K562 (cell line): ENCODE measurements at regions not wholly inside any gene's neighbourhood (a gene's known extent, or its start where the extent isn't known, plus 50 kb on each side); places are given as distances from the start of the nearest gene placed in this dataset.

Experiments
- HNRNPK ChIP-seq: fragments of 200-400 bp; formaldehyde crosslinking; IDR thresholded peaks from one replicate; pipeline ENCODE4 v1.6.1; 2018; ENCODE audit warnings: mild to moderate bottlenecking, low read depth, low read length; ENCODE audit not compliant: poor library complexity, severe bottlenecking
- POLR2AphosphoS5 ChIP-seq: IDR thresholded peaks from 2 replicates; pipeline ENCODE4 v1.6.1; 2011; ENCODE audit warnings: mild to moderate bottlenecking, low read depth, low read length, moderate library complexity; ENCODE audit not compliant: control insufficient read depth, insufficient read depth
- RAD21 ChIP-seq, 2 experiments: fragments of 250-450 bp in 1 of 2; fragments of 450-650 bp in 1 of 2; sonication (Bioruptor Pico) in 1 of 2; formaldehyde crosslinking in 1 of 2; IDR thresholded peaks in 1 of 2; conservative IDR thresholded peaks in 1 of 2; 2 replicates each; pipeline versions ENCODE4 v1.4.0 to v1.8.0; 2020 to 2022; ENCODE audit warnings: mild to moderate bottlenecking in 2 of 2, moderate library complexity in 1 of 2
- XRCC3 ChIP-seq: fragments of 450-650 bp; IDR thresholded peaks from 2 replicates; pipeline ENCODE4 v1.6.1; 2017; ENCODE audit warnings: mild to moderate bottlenecking, moderate library complexity
- YY1 ChIP-seq, 3 experiments: IDR thresholded peaks; 2 replicates each; pipeline ENCODE4 v1.6.1; 2011; ENCODE audit warnings: low read length in 2 of 3, mild to moderate bottlenecking in 2 of 3, moderate library complexity in 2 of 3, borderline replicate concordance in 1 of 3, control low read depth in 1 of 3, low read depth in 1 of 3; ENCODE audit not compliant: insufficient read depth in 3 of 3, insufficient replicate concordance in 2 of 3, control insufficient read depth in 1 of 3, insufficient read length in 1 of 3; ENCODE audit errors: extremely low read depth in 1 of 3

DNA sequence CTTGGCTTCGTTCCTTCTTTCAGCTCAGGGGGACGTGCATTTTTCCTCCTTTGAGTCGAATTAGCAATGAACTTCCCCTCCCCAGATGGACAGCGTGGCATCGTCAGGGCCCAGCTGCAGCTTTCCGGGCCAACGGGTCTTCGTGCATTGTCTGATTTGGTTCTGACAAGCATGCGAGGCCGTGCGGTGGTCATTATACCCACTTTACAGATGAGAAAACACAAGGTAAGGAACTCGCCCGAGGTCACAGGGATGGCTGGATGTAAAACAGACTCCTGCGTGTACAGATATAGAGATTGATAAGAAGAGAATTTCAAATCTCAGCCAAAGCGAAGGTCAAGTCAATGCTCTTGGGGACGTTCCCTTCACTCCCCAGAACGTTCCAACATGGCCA, 187.6 kb upstream of the SULF2 start:
- TF ChIP-seq RAD21 (CRISPR knock-in tag; conservative IDR thresholded peaks at IDR 0.05 in 1 of 2, IDR thresholded peaks at IDR 0.05 in 1 of 2) (no peak), YY1 (IDR thresholded peaks at IDR 0.05; ENCODE audit: borderline replicate concordance in 1 of 3, control insufficient read depth in 1 of 3, extremely low read depth in 1 of 3, insufficient read depth in 3 of 3, insufficient read length in 1 of 3, insufficient replicate concordance in 2 of 3, low read depth in 1 of 3, low read length in 2 of 3) (no peak), HNRNPK (no peak), POLR2AphosphoS5 (no peak), XRCC3 (no peak)
